NCI-H1694 treated with DMSO at 0.1 percent for 48 hours (cell line): ENCODE measurements at regions not wholly inside any gene's neighbourhood (a gene's known extent, or its start where the extent isn't known, plus 50 kb on each side); places are given as distances from the start of the nearest gene placed in this dataset.

Source experiments
- DNase-seq: peaks from one replicate; lab custom pipeline; 2025; lab: John Stamatoyannopoulos, UW

DNA sequence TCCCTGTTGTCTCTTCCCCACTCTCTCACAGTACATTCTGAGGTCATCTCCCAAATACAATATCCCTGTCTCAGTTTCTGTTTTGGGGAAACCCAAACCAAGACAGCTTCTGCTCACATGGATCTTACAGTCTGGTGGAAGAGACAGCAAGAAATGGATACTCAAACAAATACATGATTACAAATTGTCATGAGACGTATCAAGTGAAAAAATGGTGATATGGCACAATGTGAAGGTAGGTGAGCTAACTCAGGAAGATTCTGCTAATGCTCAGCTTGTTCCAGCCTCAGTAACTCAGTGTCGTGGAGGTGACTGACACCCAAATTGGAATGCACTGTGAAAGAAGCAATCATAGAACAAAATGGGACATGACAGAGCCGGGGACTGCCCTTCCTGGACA is 68.3 kb downstream of the CHST1 start:
- DNase-seq: no peak

DNA sequence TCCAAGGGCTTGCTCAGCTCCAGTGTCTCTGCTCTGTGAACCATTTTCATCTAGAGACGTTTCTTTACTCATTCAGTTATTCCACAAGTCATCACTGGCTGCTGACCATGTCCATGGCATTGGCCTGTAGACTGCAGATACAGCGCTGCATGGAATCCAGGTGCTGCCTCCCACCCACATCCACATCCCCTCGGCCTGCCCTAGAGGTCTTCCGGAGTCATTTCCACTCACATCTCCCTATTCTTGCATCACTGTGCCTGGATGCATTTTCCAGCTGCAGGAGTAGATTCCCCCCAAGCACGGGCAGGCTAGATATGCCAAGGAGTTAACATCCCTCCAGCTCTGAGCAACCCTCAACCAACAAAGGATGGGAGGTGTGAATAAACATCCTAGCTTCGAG is 68.9 kb downstream of the CHST1 start:
- DNase-seq: no peak

GRCh38 chr11:45593992-45594391 is 71.4 kb downstream of the CHST1 start:
- no peak for DNase-seq

- DNase-seq: no peak
These were observed 72.8 kb downstream of the CHST1 start for GRCh38 chr11:45592636-45593035.

DNA sequence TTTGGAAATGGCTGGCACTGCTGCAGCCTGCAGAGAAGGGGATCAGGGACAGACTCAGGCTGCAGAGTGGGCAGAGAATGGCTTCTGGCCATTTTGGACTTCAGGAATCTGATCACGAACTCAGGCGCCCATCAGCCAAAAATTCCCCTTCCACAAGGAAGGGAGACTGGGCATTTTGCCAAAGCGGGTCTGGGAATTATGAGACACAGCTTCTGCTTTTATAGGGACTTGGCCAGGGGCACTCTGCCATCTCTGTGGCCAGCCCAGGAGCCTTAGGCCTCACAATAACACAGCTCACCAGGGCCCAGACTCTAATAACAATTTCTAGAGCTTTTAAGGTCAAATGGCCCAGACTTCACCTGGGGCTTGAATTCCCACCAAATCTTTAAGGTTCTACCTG is 74.7 kb downstream of the CHST1 start:
- no peak for DNase-seq

DNA sequence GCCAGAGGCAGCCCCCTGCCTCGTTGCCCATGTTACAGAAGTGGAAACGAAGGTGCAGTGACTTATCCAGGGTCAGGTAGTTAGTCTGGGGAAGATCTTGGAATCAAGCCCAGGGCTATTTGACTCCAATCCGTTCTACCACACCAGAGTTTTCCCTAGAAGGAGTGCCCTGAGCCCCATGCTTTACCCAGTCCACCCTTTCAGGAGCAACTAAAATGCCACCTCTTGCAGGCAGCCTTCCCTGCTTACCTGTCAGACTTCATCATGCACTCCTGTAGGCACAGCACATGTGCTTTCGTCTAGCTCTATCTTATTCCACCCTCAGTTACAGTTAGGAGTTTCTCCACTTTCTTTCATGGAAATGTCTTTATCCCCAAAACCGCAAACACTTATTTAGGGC is 80.2 kb downstream of the CHST1 start:
- no peak for DNase-seq

GRCh38 chr11:45583981-45584566 is 81.3 kb downstream of the CHST1 start:
- no peak for DNase-seq

- DNase-seq: no peak
These were observed 85.0 kb downstream of the CHST1 start for GRCh38 chr11:45580399-45580798.

DNA sequence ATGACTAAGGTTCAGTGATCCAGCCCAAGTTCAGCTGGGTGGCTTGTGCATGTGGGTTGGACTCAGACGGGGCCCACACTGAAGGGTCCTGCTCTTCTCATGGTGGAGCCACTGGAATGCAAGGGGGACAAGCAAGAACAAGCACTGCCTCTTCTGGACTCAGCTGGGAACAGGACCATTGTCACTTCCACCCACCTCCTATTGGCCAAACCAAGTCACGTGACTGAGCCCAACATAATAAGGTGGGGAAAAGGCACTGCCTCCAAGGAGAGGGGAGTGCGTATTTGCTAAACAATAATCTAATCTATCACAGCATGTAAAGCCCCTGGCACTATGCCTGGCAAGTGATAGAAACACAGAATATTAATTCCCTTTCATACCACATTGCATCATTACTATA is 87.1 kb downstream of the CHST1 start:
- no peak for DNase-seq

DNA sequence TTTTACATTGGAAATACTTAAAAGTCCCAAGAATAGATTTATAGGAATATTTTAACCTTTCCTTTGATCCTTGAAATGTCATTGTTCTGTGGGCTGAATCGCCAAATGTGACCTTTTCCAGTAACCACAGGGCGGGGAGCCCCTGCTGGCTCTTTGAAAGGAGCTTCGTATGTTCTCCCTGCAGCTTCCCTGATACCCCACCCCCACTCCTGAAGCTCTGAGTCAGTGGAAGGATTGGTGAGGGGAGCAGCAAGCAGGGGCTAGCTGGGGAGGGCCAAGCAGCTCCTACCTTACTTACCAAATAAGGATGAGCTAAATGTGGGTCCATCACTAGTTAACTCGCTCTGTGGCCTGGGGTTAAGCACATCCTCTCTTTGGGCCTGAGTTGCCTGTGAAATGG is 87.7 kb downstream of the CHST1 start:
- no peak for DNase-seq

DNA sequence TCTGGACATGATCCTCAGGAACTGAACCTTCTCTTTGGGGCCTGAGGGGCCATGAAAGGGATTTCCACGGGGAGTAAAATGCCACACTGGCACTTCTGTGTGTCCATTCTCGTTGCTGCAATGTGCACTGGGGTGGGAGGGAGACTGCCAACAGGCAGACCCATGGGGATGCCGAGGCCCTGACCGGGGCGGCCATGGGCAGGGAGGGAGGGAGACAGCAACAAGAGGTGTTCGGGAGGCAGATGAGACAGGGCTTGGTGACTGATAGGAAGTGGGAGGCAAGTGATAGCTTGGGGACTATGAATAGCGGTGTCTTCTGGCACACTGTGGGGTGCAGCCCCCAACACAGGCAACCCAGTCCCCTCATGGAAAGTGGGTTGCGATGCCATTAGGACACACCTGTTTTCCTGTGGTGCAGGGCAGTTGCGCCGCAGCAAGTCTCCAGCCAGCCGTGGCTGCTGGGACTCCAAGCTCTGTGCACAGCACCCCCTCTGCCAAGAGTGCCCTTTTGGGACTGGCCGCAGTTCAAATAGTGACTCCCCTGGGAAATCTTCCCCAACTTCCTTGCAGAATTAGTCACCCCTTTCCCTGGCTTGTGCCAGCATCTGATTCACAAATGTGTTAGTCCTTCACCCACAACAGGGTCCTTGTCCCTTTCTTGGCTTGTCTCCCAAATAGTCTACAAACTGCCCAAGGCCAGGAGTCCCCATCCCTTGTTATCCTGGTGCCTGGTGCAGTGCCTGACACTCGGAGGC is 88.8 kb downstream of the CHST1 start:
- no peak for DNase-seq

GRCh38 chr11:45573728-45574127 is 91.7 kb downstream of the CHST1 start:
- DNase-seq: no peak

GRCh38 chr11:45572354-45573123 is 92.9 kb downstream of the CHST1 start:
- DNase-seq: no peak

GRCh38 chr11:45569776-45570175 is 95.6 kb downstream of the CHST1 start:
- no peak for DNase-seq

GRCh38 chr11:45568049-45568448 is 97.4 kb downstream of the CHST1 start:
- peak; percentile 31 for DNase-seq

DNA sequence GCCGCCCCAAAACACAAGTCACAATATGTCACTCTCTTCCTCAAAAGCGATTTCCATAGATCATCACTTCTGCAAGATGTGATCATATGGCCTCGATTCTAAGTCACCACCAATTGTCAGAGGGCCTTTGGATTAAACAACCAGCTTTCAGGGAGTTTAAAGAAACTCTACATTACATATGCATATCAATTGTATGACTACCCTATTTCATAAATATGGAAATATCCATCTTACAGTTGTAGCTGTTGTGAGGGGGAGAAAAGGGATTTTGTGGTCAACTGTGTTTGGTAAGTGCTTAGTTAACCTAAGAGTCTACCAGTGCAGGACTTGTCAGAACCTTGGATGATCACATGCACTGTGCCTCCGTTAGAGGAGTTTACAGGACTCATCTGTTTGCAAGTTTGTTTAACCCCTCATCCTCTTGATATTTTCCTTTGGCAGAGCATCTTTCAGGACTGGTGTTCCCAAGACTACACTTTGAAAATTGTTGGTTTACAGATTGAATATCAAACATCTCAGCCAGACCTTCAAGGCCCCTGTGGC is 99.9 kb downstream of the CHST1 start:
- no peak for DNase-seq

DNA sequence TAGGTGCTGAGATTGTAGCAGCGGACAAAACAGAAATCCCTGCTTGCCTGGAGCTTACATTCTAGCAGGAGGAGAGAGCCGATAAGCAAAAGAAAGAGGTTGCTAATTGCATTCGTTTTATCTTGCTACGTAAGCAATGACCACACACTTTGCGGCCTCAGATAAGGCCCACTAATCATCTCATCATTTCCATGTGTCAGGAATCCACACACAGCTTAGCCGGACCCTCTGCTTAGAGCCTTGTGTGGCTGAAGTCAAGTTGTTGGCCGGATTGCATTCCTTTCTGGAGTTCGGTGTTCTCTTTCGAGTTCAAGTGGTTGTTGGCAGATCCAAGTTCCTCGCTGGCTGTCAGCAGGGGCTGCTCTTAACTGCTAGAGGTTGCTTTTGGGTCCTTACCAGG is 101.6 kb downstream of the CHST1 start:
- no peak for DNase-seq

DNA sequence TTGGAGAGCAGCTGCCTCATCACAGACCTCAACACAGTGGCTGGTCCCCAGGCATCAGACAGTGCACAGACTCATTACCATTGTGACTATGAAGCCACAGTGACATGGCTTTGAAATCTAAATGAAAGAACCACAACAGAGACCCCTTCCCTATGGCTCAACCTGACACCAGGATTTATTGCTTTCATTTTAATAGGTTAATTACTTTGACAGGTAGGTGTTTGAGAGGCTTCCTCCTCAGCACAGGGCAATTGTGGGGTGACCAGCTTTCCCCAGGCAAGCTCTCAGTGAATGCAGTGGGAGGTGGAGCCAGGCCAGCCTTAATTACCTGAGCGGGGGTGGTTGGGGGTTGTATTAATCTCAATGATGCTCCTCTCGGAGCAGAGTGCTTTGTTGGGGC is 102.3 kb downstream of the CHST1 start:
- no peak for DNase-seq

DNA sequence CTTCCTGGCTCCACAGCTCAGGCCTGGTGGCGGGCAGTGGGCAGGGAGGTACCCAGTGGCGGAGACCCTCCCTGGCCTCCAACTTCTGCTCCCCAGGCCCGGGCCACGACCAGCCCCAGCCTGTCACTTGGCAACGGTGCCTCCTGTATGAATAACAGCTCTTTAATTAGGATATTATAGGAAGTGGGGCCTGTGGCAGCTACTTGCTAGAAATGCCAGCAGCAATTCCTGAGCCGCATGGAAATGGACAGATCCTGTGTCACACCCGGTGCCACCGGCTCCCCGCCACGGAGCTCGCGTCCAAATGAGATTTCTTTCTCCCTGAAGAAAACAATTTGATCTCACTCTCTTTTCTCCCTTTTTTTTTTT is 104.5 kb downstream of the CHST1 start:
- peak; percentile 43 for DNase-seq

DNA sequence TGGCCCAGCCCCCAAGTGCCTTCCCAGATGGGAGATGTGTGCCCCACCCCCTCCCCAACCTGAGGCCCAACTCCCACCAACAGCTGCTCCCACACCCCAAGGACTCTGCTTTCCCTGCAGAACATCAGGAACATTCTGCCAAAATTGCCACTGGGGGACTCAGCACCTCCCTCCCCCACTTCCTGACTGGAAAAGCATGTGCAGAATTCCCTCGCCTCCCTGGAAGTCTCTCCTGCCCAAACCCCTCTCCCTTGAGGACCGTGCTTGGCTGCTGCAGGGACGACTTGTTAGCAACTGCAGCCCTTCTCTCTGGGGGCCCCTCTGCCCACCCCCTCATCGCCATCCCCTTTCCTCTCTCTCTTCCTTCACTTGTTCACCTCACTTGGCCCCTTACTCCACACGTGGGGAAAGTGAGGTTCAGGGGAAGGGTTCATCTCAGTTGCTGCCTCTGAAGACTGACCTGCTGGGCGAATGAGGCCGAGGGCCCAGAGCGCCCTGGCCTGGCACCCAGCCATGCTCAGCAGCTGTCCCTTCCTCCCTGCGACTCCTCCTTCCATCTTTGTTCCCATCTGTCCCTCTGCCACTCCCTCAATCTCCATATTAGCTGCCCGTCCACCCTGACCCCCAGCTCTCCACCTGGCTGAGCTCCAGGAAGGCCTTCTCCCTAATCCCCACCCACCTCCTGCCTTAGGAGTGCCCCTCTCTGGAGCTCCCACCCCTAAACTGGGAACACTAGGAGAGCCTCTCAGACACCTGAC is 105.1 kb downstream of the CHST1 start:
- DNase-seq: peak; percentile 39

GRCh38 chr11:45556851-45557707 is 108.3 kb downstream of the CHST1 start:
- DNase-seq: no peak
